Stimulated activated naive B cell treated with anti-CD40 and anti-IgM and Interleukin-4, amounts not matched to agents 10 μg/mL and 1 μg/mL and 100 μg/mL, for 72 hours (primary cell): ENCODE measurements at regions not wholly inside any gene's neighbourhood (a gene's known extent, or its start where the extent isn't known, plus 50 kb on each side); places are given as distances from the start of the nearest gene placed in this dataset.

Experiments
- ATAC-seq, 2 donors: fragments of 150-1000 bp; cut with Tn5 transposase; replicated peaks; 2 replicates each; pipeline ENCODE4 v1.10.0; 2021; ENCODE audit warnings: moderate library complexity in 1 of 2
- DNase-seq: peaks from one replicate; pipeline ENCODE4 v3.0.0; 2021
- H3K27ac Mint-ChIP-seq: one replicate; pipeline ENCODE4 v1.8.0; 2022; ENCODE audit warnings: mild to moderate bottlenecking, mixed read lengths
- H3K27me3 Mint-ChIP-seq, 2 donors: one replicate each; pipeline ENCODE4 v1.8.0; 2022; ENCODE audit warnings: mixed read lengths in 2 of 2
- H3K36me3 Mint-ChIP-seq, 2 donors: one replicate each; pipeline ENCODE4 v1.8.0; 2022; ENCODE audit warnings: mixed read lengths in 2 of 2, mild to moderate bottlenecking in 1 of 2
- H3K4me1 Mint-ChIP-seq, 2 donors: one replicate each; pipeline ENCODE4 v1.8.0; 2022; ENCODE audit warnings: mixed read lengths in 2 of 2, mild to moderate bottlenecking in 1 of 2
- H3K4me3 Mint-ChIP-seq, 2 donors: one replicate each; pipeline ENCODE4 v1.8.0; 2022; ENCODE audit warnings: mild to moderate bottlenecking in 2 of 2, mixed read lengths in 2 of 2, moderate library complexity in 1 of 2
- H3K9me3 Mint-ChIP-seq, 2 donors: one replicate each; pipeline ENCODE4 v1.8.0; 2022; ENCODE audit warnings: mixed read lengths in 2 of 2, mild to moderate bottlenecking in 1 of 2

GRCh38 chr3:110791995-110792686 is 279.5 kb upstream of the NECTIN3 start:
- no peak overlapping the region for H3K4me3 Mint-ChIP-seq

GRCh38 chr3:110793611-110794010 is 278.0 kb upstream of the NECTIN3 start:
- DNase-seq (no peak), ATAC-seq (no peak)
- Mint-ChIP-seq H3K9me3 (peaks cover 0 to 4% of the 10 kb centered on the region in 2 donors), H3K4me3 (no peak overlapping the region), H3K36me3 (no peaks in the 10 kb centered on the region), H3K4me1 (no peaks in the 10 kb centered on the region), H3K27ac (no peak overlapping the region), H3K27me3 (no peaks in the 10 kb centered on the region)

More at GRCh38 chr3:110791995-110792686, 279.5 kb upstream of the NECTIN3 start:
- no peaks in the 10 kb centered on the region for H3K27me3 Mint-ChIP-seq
- H3K36me3 Mint-ChIP-seq, result no peaks in the 10 kb centered on the region
- ATAC-seq, result no peak
- H3K27ac Mint-ChIP-seq, result no peak overlapping the region
- H3K9me3 Mint-ChIP-seq, result peaks cover 0 to 6% of the 10 kb centered on the region in 2 donors
- no peaks in the 10 kb centered on the region for H3K4me1 Mint-ChIP-seq
- no peak for DNase-seq

DNA sequence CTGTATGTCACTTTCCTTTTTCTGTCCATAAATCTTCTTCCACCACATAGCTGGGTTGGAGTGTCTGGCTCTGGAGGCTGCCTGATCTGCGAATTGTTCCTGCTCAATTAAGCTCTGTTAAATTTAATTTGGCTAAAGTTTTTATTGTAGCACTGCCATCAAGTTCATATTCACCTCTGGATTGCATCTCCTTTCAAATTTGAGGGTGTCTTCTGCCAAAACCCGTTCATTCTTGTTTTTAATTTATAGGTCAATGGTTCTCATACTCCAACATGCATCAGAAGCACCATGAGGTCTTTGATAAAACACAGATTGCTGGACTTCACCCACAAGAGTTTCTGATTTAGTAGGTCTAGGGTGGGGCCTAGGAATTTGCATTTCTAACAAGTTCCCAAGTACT is 276.5 kb upstream of the NECTIN3 start:
- no peak overlapping the region for H3K4me3 Mint-ChIP-seq
- H3K27me3 Mint-ChIP-seq, result no peaks in the 10 kb centered on the region
- H3K4me1 Mint-ChIP-seq, result no peaks in the 10 kb centered on the region
- no peak for ATAC-seq
- no peaks in the 10 kb centered on the region for H3K36me3 Mint-ChIP-seq
- peaks cover 0 to 2% of the 10 kb centered on the region in 2 donors for H3K9me3 Mint-ChIP-seq
- H3K27ac Mint-ChIP-seq, result no peak overlapping the region
- DNase-seq, result no peak

- Mint-ChIP-seq H3K9me3 (peaks cover 0 to 2% of the 10 kb centered on the region in 2 donors), H3K27ac (no peak overlapping the region), H3K36me3 (no peaks in the 10 kb centered on the region), H3K4me3 (no peak overlapping the region), H3K4me1 (no peaks in the 10 kb centered on the region), H3K27me3 (no peaks in the 10 kb centered on the region)
- no peak for ATAC-seq
- DNase-seq, result no peak
These were observed 272.3 kb upstream of the NECTIN3 start for GRCh38 chr3:110799271-110799670.

GRCh38 chr3:110804856-110805255 is 266.8 kb upstream of the NECTIN3 start:
- H3K27ac Mint-ChIP-seq, result no peak overlapping the region
- H3K36me3 Mint-ChIP-seq, result no peaks in the 10 kb centered on the region
- no peaks in the 10 kb centered on the region for H3K4me1 Mint-ChIP-seq
- H3K4me3 Mint-ChIP-seq, result no peak overlapping the region
- H3K9me3 Mint-ChIP-seq, result no peaks in the 10 kb centered on the region
- no peaks in the 10 kb centered on the region for H3K27me3 Mint-ChIP-seq
- ATAC-seq, result no peak
- DNase-seq, result no peak

GRCh38 chr3:110806924-110807323 is 264.7 kb upstream of the NECTIN3 start:
- Mint-ChIP-seq H3K4me1 (no peaks in the 10 kb centered on the region), H3K27me3 (no peaks in the 10 kb centered on the region), H3K27ac (no peak overlapping the region), H3K4me3 (no peak overlapping the region), H3K9me3 (no peaks in the 10 kb centered on the region), H3K36me3 (no peaks in the 10 kb centered on the region)
- ATAC-seq, result no peak
- DNase-seq, result no peak

GRCh38 chr3:110808630-110809029 is 263.0 kb upstream of the NECTIN3 start:
- H3K27ac Mint-ChIP-seq, result no peak overlapping the region
- no peaks in the 10 kb centered on the region for H3K9me3 Mint-ChIP-seq
- DNase-seq, result no peak
- no peaks in the 10 kb centered on the region for H3K36me3 Mint-ChIP-seq
- no peak overlapping the region for H3K4me3 Mint-ChIP-seq
- no peak for ATAC-seq
- no peaks in the 10 kb centered on the region for H3K27me3 Mint-ChIP-seq
- no peaks in the 10 kb centered on the region for H3K4me1 Mint-ChIP-seq

DNA sequence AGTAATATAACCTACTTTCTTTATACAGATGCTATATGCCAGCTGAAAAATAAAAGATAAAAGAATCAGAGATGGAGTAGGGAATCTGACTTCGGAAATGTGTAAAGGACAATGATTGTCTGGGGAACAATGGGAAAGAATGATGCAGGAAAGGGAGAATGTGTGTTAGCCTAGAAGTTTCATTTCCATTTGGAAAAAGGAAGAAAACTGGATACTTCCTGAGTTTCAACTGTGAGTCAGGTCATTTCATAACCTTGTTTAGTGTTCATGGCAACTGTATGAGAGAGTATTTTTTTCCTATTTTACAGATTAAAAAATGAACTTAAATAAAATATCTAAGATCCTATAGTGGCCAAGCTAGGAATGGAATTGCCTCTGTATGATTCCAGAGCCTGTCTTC is 261.3 kb upstream of the NECTIN3 start:
- H3K36me3 Mint-ChIP-seq, result no peaks in the 10 kb centered on the region
- ATAC-seq, result no peak
- DNase-seq, result no peak
- H3K27me3 Mint-ChIP-seq, result no peaks in the 10 kb centered on the region
- H3K4me1 Mint-ChIP-seq, result no peaks in the 10 kb centered on the region
- H3K27ac Mint-ChIP-seq, result no peak overlapping the region
- no peak overlapping the region for H3K4me3 Mint-ChIP-seq
- H3K9me3 Mint-ChIP-seq, result peaks cover 0 to 3% of the 10 kb centered on the region in 2 donors

- ATAC-seq (no peak), DNase-seq (no peak)
- Mint-ChIP-seq H3K4me3 (no peak overlapping the region), H3K27me3 (no peaks in the 10 kb centered on the region), H3K36me3 (no peaks in the 10 kb centered on the region), H3K4me1 (no peaks in the 10 kb centered on the region), H3K27ac (no peak overlapping the region), H3K9me3 (peaks cover 0 to 3% of the 10 kb centered on the region in 2 donors)
These were observed 260.6 kb upstream of the NECTIN3 start for GRCh38 chr3:110811050-110811449.

DNA sequence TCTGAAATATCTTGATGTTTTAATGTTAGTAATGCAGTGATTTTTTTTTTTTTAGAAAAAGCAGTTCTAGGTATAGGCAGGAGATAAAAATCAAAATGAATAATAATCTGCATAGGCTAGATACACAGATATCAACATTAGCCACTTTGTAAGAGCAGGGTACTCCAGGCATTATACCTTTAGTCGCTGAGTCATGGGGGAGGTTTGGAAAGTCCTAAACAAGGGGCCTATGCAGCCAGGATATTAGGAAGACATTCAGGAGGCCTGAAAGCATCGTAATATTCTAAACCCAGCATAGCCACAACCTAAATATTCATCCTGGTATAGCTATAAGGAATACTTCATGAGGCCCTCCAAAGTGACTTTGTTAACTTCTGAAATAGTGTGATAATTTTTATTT is 258.1 kb upstream of the NECTIN3 start:
- Mint-ChIP-seq H3K27me3 (no peaks in the 10 kb centered on the region), H3K4me3 (no peak overlapping the region), H3K9me3 (peaks cover 0 to 3% of the 10 kb centered on the region in 2 donors), H3K27ac (no peak overlapping the region), H3K36me3 (no peaks in the 10 kb centered on the region), H3K4me1 (no peaks in the 10 kb centered on the region)
- DNase-seq, result no peak
- no peak for ATAC-seq

DNA sequence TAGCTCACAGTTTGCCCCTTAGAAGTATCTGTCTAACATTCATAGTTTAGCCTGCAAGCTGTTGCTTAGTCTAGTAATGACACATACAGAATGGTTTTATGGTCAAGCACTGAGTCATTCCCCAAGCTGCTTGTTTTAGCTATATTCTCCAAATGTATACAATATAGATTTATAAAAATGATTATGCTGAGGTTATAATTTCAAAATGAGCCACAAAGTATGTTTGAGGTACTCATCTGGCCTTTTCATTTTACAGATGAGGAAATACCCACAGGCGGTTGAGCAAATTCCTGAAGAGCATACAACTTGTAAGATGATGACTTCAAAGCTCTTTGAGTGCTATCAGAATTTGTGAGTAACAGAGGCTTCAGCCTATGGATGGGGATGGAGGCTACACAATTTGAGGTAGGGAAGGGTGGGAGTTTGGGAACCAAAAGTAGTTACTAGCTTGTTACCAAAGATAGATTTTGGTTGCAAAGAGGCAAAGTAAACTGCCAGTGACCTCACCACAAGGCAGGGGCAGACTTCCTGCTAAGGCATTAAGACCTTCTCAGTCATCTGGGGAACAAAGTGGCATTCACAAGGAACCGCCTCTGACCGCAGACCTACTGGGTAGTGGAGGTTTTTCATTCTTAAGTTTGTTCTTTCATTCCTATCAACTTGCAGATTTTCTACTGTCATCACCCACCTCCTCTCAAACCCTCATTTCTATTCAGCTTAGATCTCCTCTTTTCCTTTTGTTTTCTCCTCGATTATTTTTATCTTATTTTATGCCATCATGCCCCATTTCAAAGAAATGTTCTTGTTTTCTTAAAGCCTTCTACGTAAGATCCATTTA is 257.2 kb upstream of the NECTIN3 start:
- peak; percentile 34 to 45 for ATAC-seq
- Mint-ChIP-seq H3K4me1 (no peaks in the 10 kb centered on the region), H3K27me3 (no peaks in the 10 kb centered on the region), H3K36me3 (no peaks in the 10 kb centered on the region), H3K9me3 (peaks cover 0 to 3% of the 10 kb centered on the region in 2 donors), H3K27ac (no peak overlapping the region), H3K4me3 (no peak overlapping the region)
- DNase-seq, result no peak

- DNase-seq (no peak), ATAC-seq (no peak)
- Mint-ChIP-seq H3K9me3 (peaks cover 0 to 3% of the 10 kb centered on the region in 2 donors), H3K4me3 (no peak overlapping the region), H3K27ac (no peak overlapping the region), H3K4me1 (no peaks in the 10 kb centered on the region), H3K27me3 (no peaks in the 10 kb centered on the region), H3K36me3 (no peaks in the 10 kb centered on the region)
These were observed 256.5 kb upstream of the NECTIN3 start for GRCh38 chr3:110815008-110815583.

- no peak for DNase-seq
- Mint-ChIP-seq H3K9me3 (peaks cover 0 to 3% of the 10 kb centered on the region in 2 donors), H3K4me1 (no peaks in the 10 kb centered on the region), H3K27me3 (no peaks in the 10 kb centered on the region), H3K27ac (no peak overlapping the region), H3K4me3 (no peak overlapping the region), H3K36me3 (no peaks in the 10 kb centered on the region)
- no peak for ATAC-seq
These were observed 255.6 kb upstream of the NECTIN3 start for GRCh38 chr3:110816008-110816407.

DNA sequence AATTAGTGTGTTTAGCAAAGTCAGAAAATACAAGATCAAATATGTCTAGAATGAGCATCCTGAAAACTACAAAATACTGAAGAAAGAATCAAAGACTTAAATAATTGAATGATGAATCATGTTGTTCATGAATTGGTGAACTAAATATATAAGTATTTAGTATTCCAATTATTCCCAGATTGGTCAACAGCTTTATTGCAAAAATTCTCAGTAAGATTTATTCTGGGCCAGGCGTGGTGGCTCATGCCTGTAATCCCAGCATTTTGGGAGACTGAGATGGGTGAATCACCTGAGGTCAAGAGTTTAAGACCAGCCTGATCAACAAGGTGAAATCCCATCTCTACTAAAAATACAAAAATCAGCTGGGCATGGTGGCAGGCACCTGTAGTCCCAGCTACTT is 250.0 kb upstream of the NECTIN3 start:
- ATAC-seq (no peak), DNase-seq (no peak)
- peaks cover 0 to 1% of the 10 kb centered on the region in 2 donors for H3K9me3 Mint-ChIP-seq
- no peaks in the 10 kb centered on the region for H3K27me3 Mint-ChIP-seq
- H3K36me3 Mint-ChIP-seq, result no peaks in the 10 kb centered on the region
- no peak overlapping the region for H3K27ac Mint-ChIP-seq
- H3K4me1 Mint-ChIP-seq, result no peaks in the 10 kb centered on the region
- no peak overlapping the region for H3K4me3 Mint-ChIP-seq

- Mint-ChIP-seq H3K4me1 (no peaks in the 10 kb centered on the region), H3K27ac (no peak overlapping the region)
These were observed 248.6 kb upstream of the NECTIN3 start for GRCh38 chr3:110822971-110823370.

More at GRCh38 chr3:110822971-110823370, 248.6 kb upstream of the NECTIN3 start:
- Mint-ChIP-seq H3K9me3 (peaks cover 0 to 4% of the 10 kb centered on the region in 2 donors), H3K36me3 (no peaks in the 10 kb centered on the region), H3K4me3 (no peak overlapping the region), H3K27me3 (no peaks in the 10 kb centered on the region)
- no peak for ATAC-seq
- no peak for DNase-seq
